Esophagus (tissue), 2 donors: ENCODE measurements at regions not wholly inside any gene's neighbourhood (a gene's known extent, or its start where the extent isn't known, plus 50 kb on each side); places are given as distances from the start of the nearest gene placed in this dataset.

Experiments used
- H3K27ac ChIP-seq, 2 donors: one replicate each; pipeline ENCODE4 v1.5.1; 2013; ENCODE audit warnings: low read depth in 2 of 2, mild to moderate bottlenecking in 2 of 2, inconsistent platforms in 1 of 2, low read length in 1 of 2, moderate library complexity in 1 of 2
- H3K27me3 ChIP-seq, 2 donors: one replicate each; pipeline ENCODE4 v1.6.1; 2013; ENCODE audit warnings: low read length in 2 of 2, control low read depth in 1 of 2, mild to moderate bottlenecking in 1 of 2; ENCODE audit not compliant: insufficient read depth in 2 of 2, control insufficient read depth in 1 of 2
- H3K36me3 ChIP-seq, 2 donors: one replicate each; pipeline ENCODE4 v1.6.1; 2013; ENCODE audit warnings: low read length in 1 of 2; ENCODE audit not compliant: control insufficient read depth in 2 of 2, insufficient read depth in 2 of 2
- H3K4me1 ChIP-seq, 2 donors: one replicate each; pipeline ENCODE4 v1.6.1; 2013; ENCODE audit warnings: low read length in 1 of 2; ENCODE audit not compliant: control insufficient read depth in 2 of 2, insufficient read depth in 2 of 2
- H3K4me3 ChIP-seq, 2 donors: one replicate each; pipeline ENCODE4 v1.5.1; 2013; ENCODE audit warnings: low read length in 2 of 2, mild to moderate bottlenecking in 2 of 2, low read depth in 1 of 2, moderate library complexity in 1 of 2
- H3K9me3 ChIP-seq, 2 donors: one replicate each; pipeline ENCODE4 v1.6.1; 2013; ENCODE audit warnings: mild to moderate bottlenecking in 2 of 2, low read depth in 1 of 2, low read length in 1 of 2, moderate library complexity in 1 of 2; ENCODE audit not compliant: control insufficient read depth in 2 of 2, insufficient read depth in 1 of 2
- WGBS, 2 donors: extraction: QIAGEN DNeasy Blood & Tissue Kit; methylation state at CpG; one replicate each; pipeline ENCODE4 v1.1.7; 2013; 5-methylcytosine and 5-hydroxymethylcytosine counted together
- donor health status: healthy with polysubstance abuse.
- donor health status: Bipolar disorder and iron deficiency.

DNA sequence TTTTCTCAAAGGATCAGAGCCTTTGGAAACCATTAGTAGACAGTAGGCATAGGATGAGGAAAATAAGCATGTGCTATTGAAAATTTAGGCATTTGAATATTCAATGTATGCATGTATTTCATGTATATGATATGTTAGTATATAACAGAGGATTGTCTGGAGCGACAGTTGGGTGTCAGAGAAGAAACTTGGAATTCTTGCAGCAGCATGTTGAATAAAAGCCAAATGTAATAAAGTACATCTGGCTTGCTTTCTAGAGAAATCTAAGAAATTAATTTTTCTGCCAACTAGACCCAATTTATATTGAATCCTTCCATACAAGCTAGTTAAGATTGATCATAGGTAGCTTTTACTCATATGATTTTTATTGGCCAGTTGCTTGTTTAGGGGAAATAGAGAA, 578.8 kb downstream of the CDH11 start:
- H3K4me1 ChIP-seq, result no peaks in the 10 kb centered on the region
- no peak overlapping the region for H3K27ac ChIP-seq
- no peaks in the 10 kb centered on the region for H3K36me3 ChIP-seq
- H3K9me3 ChIP-seq, result no peaks in the 10 kb centered on the region
- 72 to 74% methylated on average over 1 of the region's 1 CpG for WGBS, 2 donors
- H3K4me3 ChIP-seq, result no peak overlapping the region
- no peaks in the 10 kb centered on the region for H3K27me3 ChIP-seq

DNA sequence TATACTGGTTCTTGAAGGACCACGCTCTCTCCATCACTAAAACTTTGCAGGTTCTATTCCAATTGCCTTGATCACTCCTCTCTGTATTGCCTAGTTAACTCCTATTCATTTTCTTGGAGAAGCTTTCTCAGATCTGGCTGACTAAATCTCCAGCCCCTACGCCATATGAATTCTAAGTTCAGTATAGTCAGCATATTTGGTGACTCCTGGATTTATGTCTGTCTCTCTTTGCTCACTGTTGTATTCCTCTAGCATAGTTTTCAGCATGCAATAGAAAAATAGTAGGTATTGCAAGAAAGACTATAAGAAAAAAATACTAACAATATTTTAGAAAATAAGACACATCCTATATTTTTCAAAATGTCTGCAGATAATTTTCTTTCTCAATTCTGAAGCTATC, 579.7 kb downstream of the CDH11 start:
- no peak overlapping the region for H3K4me3 ChIP-seq

DNA sequence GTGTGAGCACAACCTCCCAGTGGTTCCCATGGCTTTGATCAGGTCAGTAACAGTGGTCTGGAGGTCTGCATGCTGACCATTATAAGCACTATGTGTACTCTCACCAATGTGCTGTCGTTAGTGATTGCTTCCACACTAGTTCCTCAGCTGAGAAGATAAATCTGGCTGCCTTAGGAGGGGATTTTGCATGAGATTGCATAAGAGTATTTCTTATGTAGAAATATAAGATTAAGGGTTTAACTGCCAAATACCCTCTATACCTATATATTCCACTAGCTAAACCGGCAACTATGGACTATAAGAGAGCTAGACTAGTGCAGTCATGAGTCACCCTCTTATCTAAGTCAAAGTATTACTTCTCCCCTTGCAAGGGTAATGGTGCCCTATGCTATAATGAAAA, 580.2 kb downstream of the CDH11 start:
- H3K4me1 ChIP-seq, result no peaks in the 10 kb centered on the region
- no peaks in the 10 kb centered on the region for H3K36me3 ChIP-seq
- H3K27me3 ChIP-seq, result no peaks in the 10 kb centered on the region
- 66 to 72% methylated on average over 2 of the region's 2 CpGs for WGBS, 2 donors
- H3K4me3 ChIP-seq, result no peak overlapping the region
- H3K27ac ChIP-seq, result no peak overlapping the region
- H3K9me3 ChIP-seq, result no peaks in the 10 kb centered on the region

More for the DNA sequence above, 579.7 kb downstream of the CDH11 start:
- WGBS, 2 donors, result 83 to 87% methylated on average over 2 of the region's 2 CpGs
- no peaks in the 10 kb centered on the region for H3K36me3 ChIP-seq
- H3K4me1 ChIP-seq, result no peaks in the 10 kb centered on the region
- H3K9me3 ChIP-seq, result no peaks in the 10 kb centered on the region
- no peaks in the 10 kb centered on the region for H3K27me3 ChIP-seq
- no peak overlapping the region for H3K27ac ChIP-seq

DNA sequence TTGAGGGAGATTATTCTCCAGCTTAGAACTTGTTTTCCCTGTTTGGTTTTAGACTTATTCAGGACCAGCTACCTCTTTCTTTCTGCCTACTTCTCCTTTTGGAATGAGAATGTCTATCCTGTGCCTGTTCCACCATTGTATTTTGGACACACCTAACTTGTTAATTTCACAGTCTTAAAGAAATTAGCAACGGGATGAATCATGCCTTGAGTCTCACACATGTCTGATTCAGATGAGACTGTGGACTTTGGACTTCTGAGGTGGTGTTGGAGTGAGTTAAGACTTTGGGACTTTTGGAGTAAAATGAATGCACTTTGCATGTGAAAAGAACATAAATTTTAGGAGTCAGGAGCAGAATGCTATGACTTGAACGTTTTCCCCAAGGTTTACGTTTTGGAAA, 581.4 kb downstream of the CDH11 start:
- WGBS, 2 donors, result 60 to 65% methylated on average over 3 of the region's 3 CpGs
- no peaks in the 10 kb centered on the region for H3K4me1 ChIP-seq
- H3K4me3 ChIP-seq, result no peak overlapping the region
- H3K36me3 ChIP-seq, result no peaks in the 10 kb centered on the region
- no peak overlapping the region for H3K27ac ChIP-seq
- no peaks in the 10 kb centered on the region for H3K27me3 ChIP-seq
- no peaks in the 10 kb centered on the region for H3K9me3 ChIP-seq

DNA sequence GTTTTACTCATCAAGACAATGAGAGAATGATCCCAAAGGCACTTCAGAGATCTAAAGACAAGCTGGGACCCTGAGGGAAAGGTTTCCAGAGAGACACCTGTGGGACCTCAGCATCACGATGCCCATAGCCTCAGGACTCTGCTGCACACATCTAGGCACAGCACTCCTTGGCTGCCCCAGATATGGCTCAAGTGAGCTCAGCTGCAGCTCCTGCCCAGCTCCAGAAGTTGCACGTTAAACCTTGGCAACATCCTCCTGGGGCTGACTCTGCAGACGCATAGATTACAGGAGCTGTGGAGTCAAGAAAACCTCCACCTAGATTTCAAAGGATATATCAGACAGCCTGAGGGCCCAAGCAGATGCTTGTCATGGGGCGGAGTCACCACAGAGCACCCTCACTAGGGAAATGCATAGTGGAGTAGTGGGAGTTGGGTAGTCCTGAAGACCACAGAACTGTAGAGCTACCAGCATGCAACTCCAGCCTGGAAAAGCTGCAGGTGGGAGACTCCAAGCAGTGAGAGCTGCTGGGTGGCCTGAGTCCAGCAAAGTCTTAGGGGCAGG, 582.0 kb downstream of the CDH11 start:
- Histone ChIP-seq H3K9me3 (no peaks in the 10 kb centered on the region), H3K36me3 (no peaks in the 10 kb centered on the region), H3K4me3 (no peak overlapping the region), H3K27me3 (no peaks in the 10 kb centered on the region), H3K4me1 (no peaks in the 10 kb centered on the region), H3K27ac (no peak overlapping the region)
- WGBS, 2 donors, result 64 to 74% methylated on average over 4 of the region's 4 CpGs

DNA sequence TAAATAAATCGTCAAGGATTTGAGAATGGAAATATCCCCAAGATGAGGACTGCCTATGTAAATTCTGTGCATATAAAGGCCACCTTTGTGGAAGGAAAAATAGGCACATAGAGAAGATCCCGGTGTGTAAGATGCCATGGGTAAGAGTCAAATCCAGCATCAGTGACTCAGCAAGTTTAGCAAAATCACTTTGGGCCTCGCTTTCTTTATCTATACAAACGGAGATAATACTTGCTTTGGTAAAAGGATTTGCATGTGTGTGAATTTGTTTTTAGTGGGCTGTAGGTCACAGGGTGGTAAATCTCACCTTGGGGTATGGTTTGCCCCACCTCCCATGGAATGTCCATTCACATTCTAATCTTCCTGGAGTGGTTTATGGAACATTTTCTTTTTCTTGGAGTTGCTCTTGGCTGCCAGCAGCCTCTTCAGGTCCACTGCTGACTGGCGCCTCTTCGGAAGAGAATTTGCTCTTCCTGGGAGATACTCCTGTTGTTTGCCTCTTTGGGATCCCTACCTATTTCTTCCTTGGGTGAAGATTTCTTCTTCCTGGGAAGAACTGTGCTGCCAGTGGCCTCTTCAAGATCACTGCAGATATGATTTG, 587.6 kb downstream of the CDH11 start:
- no peaks in the 10 kb centered on the region for H3K27me3 ChIP-seq
- H3K4me3 ChIP-seq, result no peak overlapping the region
- no peaks in the 10 kb centered on the region for H3K4me1 ChIP-seq
- 79 to 86% methylated on average over 6 of the region's 6 CpGs for WGBS, 2 donors
- no peak overlapping the region for H3K27ac ChIP-seq
- H3K36me3 ChIP-seq, result no peaks in the 10 kb centered on the region
- H3K9me3 ChIP-seq, result no peaks in the 10 kb centered on the region

DNA sequence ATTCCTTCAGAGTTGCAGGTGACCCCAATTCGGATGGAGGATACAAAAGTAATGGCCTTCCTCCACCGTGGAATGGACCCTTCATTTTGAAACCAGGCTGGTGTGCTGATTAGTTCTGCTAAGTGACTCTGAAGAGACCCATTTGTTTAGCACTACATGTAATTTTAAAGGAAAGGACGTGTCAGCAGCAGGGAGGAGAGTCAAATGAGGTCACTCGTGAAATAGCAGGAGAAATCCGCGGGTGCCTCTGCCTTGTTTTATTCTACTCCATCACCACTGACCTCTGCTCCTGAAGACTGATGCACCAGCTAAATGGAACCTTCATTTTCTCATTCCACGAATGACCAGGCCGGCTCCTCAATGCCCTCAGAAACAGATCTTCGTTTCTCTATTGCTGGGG, 589.2 kb downstream of the CDH11 start:
- 74 to 81% methylated on average over 9 of the region's 9 CpGs for whole genome bisulfite sequencing, 2 donors
- Histone ChIP-seq H3K27me3 (no peaks in the 10 kb centered on the region), H3K36me3 (no peaks in the 10 kb centered on the region)

DNA sequence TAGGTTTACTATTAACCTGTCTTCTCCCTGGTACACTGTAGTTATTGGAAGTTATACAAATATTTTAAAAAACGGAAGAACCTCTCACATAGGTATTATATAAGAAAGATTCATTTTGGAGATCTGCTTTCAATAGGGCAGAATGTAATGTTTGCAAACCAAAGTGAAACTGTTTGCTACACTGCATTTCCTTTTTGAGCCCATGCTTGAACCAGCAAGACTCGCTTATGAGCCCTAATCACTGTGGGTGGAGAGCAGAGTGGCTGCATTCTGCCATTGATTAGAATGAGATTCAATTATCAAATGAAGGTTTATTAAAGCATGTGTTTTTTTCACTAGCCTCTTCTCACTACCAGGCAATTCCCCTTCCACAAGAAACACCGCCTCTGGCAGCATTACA, 589.7 kb downstream of the CDH11 start:
- H3K27ac ChIP-seq, result no peak overlapping the region
- H3K27me3 ChIP-seq, result no peaks in the 10 kb centered on the region
- no peak overlapping the region for H3K4me3 ChIP-seq
- 63 to 73% methylated on average over 3 of the region's 3 CpGs for WGBS, 2 donors
- no peaks in the 10 kb centered on the region for H3K9me3 ChIP-seq
- no peaks in the 10 kb centered on the region for H3K4me1 ChIP-seq
- no peaks in the 10 kb centered on the region for H3K36me3 ChIP-seq

More for the DNA sequence above, 589.2 kb downstream of the CDH11 start:
- no peaks in the 10 kb centered on the region for H3K4me1 ChIP-seq
- no peak overlapping the region for H3K27ac ChIP-seq
- no peaks in the 10 kb centered on the region for H3K9me3 ChIP-seq
- H3K4me3 ChIP-seq, result no peak overlapping the region

DNA sequence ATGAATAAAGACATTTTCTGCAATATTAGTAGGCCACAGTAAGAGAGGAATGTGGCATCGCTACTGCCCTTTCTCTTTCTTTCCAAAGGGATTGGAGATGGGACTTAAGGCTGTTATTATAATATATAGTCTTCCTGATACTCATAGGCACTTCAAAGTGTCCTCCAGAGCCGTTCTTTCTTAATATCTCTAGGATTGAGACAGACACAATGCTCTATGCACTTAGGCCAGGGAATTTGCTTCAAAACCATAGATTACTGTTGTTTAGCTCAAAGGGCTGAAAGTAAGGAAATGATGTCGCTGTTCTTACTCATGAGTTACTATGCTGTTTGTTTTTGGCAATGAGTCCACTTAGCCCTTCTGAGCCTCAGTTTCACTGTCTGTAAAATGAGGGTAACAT, 590.5 kb downstream of the CDH11 start:
- Histone ChIP-seq H3K27me3 (no peaks in the 10 kb centered on the region), H3K4me3 (no peak overlapping the region), H3K4me1 (no peaks in the 10 kb centered on the region), H3K27ac (no peak overlapping the region), H3K9me3 (no peaks in the 10 kb centered on the region), H3K36me3 (no peaks in the 10 kb centered on the region)
- WGBS, 2 donors, result 69 to 72% methylated on average over 3 of the region's 3 CpGs

DNA sequence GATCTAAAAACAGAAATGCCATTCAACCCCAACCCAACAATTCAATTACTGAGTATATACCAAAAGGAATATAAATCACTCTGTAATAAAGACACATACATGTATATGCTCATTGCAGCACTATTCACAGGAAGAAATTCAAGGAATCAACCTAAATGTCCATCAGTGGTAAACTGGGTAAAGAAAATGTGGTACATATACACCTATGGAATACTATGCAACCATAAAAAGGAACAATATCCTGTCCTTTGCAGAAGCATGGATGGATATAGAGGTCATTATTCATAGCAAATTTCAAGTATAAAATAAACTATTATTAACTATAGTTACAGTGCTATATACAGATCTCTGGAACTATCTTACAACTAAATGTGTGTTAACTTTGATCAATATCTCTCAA, 599.3 kb downstream of the CDH11 start:
- no peaks in the 10 kb centered on the region for H3K27me3 ChIP-seq
- no peaks in the 10 kb centered on the region for H3K4me1 ChIP-seq
- no peak overlapping the region for H3K4me3 ChIP-seq
- H3K27ac ChIP-seq, result no peak overlapping the region
- no peaks in the 10 kb centered on the region for H3K9me3 ChIP-seq
- H3K36me3 ChIP-seq, result no peaks in the 10 kb centered on the region
